ACC112 (cell line): ENCODE measurements at regions not wholly inside any gene's neighbourhood (a gene's known extent, or its start where the extent isn't known, plus 50 kb on each side); places are given as distances from the start of the nearest gene placed in this dataset.
"Not testable (repeated sequence)": the region's sequence is repeated elsewhere in the genome, so short reads cannot be mapped to it uniquely, and the experiment has no call there.

Experiments used
- H2AFZ ChIP-seq: fragments of 200-600 bp; sonication (generic); one replicate; pipeline ENCODE4 v1.6.0; 2017; ENCODE audit warnings: antibody characterized with exemption, low read length; ENCODE audit not compliant: unreplicated experiment
- H3K27ac ChIP-seq: fragments of 200-600 bp; sonication (generic); 2 replicates; pipeline ENCODE4 v1.5.1; 2014; ENCODE audit warnings: low read depth, mild to moderate bottlenecking, antibody characterized with exemption, low read length, moderate library complexity
- H3K27me3 ChIP-seq: fragments of 200-600 bp; sonication (generic); 2 replicates; pipeline ENCODE4 v1.6.1; 2014; ENCODE audit warnings: mild to moderate bottlenecking, antibody characterized with exemption, low read length, moderate library complexity, mixed read lengths; ENCODE audit not compliant: insufficient read depth
- H3K36me3 ChIP-seq: fragments of 200-600 bp; sonication (generic); 2 replicates; pipeline ENCODE4 v1.6.1; 2016; ENCODE audit warnings: mild to moderate bottlenecking, antibody characterized with exemption, low read length, moderate library complexity, mixed read lengths; ENCODE audit not compliant: insufficient read depth
- H3K4me1 ChIP-seq: fragments of 200-600 bp; sonication (generic); one replicate; pipeline ENCODE4 v1.6.1; 2016; ENCODE audit warnings: low read length, mixed read lengths; ENCODE audit not compliant: insufficient read depth, unreplicated experiment, control insufficient read depth
- H3K4me3 ChIP-seq: fragments of 200-600 bp; sonication (generic); 2 replicates; pipeline ENCODE4 v1.5.1; 2014; ENCODE audit warnings: mild to moderate bottlenecking, low read depth, low read length
- H3K79me2 ChIP-seq: fragments of 200-600 bp; sonication (generic); one replicate; pipeline ENCODE4 v1.6.0; 2016; ENCODE audit warnings: low read length; ENCODE audit not compliant: control insufficient read depth, unreplicated experiment, insufficient read depth

GRCh38 chr5:136749016-136749415, 383.7 kb upstream of the TRPC7 start:
- Histone ChIP-seq H3K36me3 (no peaks in the 10 kb centered on the region), H2AFZ (no peak overlapping the region), H3K4me1 (peaks cover 3% of the 10 kb centered on the region), H3K79me2 (no peaks in the 10 kb centered on the region), H3K27ac (no peak overlapping the region), H3K27me3 (peaks cover under 1% of the 10 kb centered on the region), H3K4me3 (no peak overlapping the region)

GRCh38 chr5:136743052-136743451, 377.7 kb upstream of the TRPC7 start:
- no peaks in the 10 kb centered on the region for H3K36me3 ChIP-seq
- H3K27ac ChIP-seq = no peak overlapping the region
- H3K27me3 ChIP-seq = no peaks in the 10 kb centered on the region
- no peaks in the 10 kb centered on the region for H3K79me2 ChIP-seq
- no peaks in the 10 kb centered on the region for H3K4me1 ChIP-seq
- H3K4me3 ChIP-seq = no peak overlapping the region
- no peak overlapping the region for H2AFZ ChIP-seq

GRCh38 chr5:136740228-136740627, 374.9 kb upstream of the TRPC7 start:
- no peaks in the 10 kb centered on the region for H3K4me1 ChIP-seq
- no peaks in the 10 kb centered on the region for H3K79me2 ChIP-seq
- no peaks in the 10 kb centered on the region for H3K36me3 ChIP-seq
- no peaks in the 10 kb centered on the region for H3K27me3 ChIP-seq
- no peak overlapping the region for H2AFZ ChIP-seq
- H3K4me3 ChIP-seq = no peak overlapping the region
- H3K27ac ChIP-seq = no peak overlapping the region

GRCh38 chr5:136739271-136739670, 373.9 kb upstream of the TRPC7 start:
- not testable (repeated sequence) for H3K4me1 ChIP-seq, H3K27ac ChIP-seq, H3K36me3 ChIP-seq, H3K27me3 ChIP-seq, H3K79me2 ChIP-seq, H3K4me3 ChIP-seq, H2AFZ ChIP-seq

GRCh38 chr5:136738829-136739228, 373.5 kb upstream of the TRPC7 start:
- no peaks in the 10 kb centered on the region for H3K27me3 ChIP-seq
- no peaks in the 10 kb centered on the region for H3K36me3 ChIP-seq
- no peak overlapping the region for H2AFZ ChIP-seq
- H3K79me2 ChIP-seq = no peaks in the 10 kb centered on the region
- no peaks in the 10 kb centered on the region for H3K4me1 ChIP-seq
- H3K4me3 ChIP-seq = no peak overlapping the region
- H3K27ac ChIP-seq = no peak overlapping the region

GRCh38 chr5:136736021-136736420, 370.7 kb upstream of the TRPC7 start:
- no peak overlapping the region for H3K27ac ChIP-seq
- H3K27me3 ChIP-seq = no peaks in the 10 kb centered on the region
- H2AFZ ChIP-seq = no peak overlapping the region
- no peaks in the 10 kb centered on the region for H3K36me3 ChIP-seq
- H3K4me1 ChIP-seq = no peaks in the 10 kb centered on the region
- H3K79me2 ChIP-seq = no peaks in the 10 kb centered on the region
- H3K4me3 ChIP-seq = no peak overlapping the region

GRCh38 chr5:136735611-136736010, 370.3 kb upstream of the TRPC7 start:
- H3K4me3 ChIP-seq, H3K36me3 ChIP-seq, H3K79me2 ChIP-seq, H3K27ac ChIP-seq, H3K4me1 ChIP-seq, H2AFZ ChIP-seq, H3K27me3 ChIP-seq: not testable (repeated sequence)

- Histone ChIP-seq H3K27me3 (no peaks in the 10 kb centered on the region), H3K27ac (no peak overlapping the region), H3K4me1 (peaks cover 8% of the 10 kb centered on the region), H3K36me3 (no peaks in the 10 kb centered on the region), H2AFZ (no peak overlapping the region), H3K79me2 (no peaks in the 10 kb centered on the region), H3K4me3 (no peak overlapping the region)
These were observed 369.3 kb upstream of the TRPC7 start for GRCh38 chr5:136734628-136735027.

GRCh38 chr5:136732751-136733150, 367.4 kb upstream of the TRPC7 start:
- Histone ChIP-seq H3K27ac (no peak overlapping the region), H3K36me3 (no peaks in the 10 kb centered on the region), H3K79me2 (no peaks in the 10 kb centered on the region)

GRCh38 chr5:136731241-136731900, 366.0 kb upstream of the TRPC7 start:
- Histone ChIP-seq H2AFZ (no peak overlapping the region), H3K79me2 (no peaks in the 10 kb centered on the region), H3K4me3 (no peak overlapping the region), H3K27me3 (no peaks in the 10 kb centered on the region), H3K36me3 (no peaks in the 10 kb centered on the region), H3K4me1 (peaks cover 8% of the 10 kb centered on the region), H3K27ac (no peak overlapping the region)

More at GRCh38 chr5:136732751-136733150, 367.4 kb upstream of the TRPC7 start:
- Histone ChIP-seq H2AFZ (no peak overlapping the region), H3K4me3 (no peak overlapping the region), H3K27me3 (no peaks in the 10 kb centered on the region), H3K4me1 (peaks cover 8% of the 10 kb centered on the region)

- no peak overlapping the region for H2AFZ ChIP-seq
- no peaks in the 10 kb centered on the region for H3K27me3 ChIP-seq
- no peaks in the 10 kb centered on the region for H3K36me3 ChIP-seq
- H3K4me3 ChIP-seq = no peak overlapping the region
- no peaks in the 10 kb centered on the region for H3K79me2 ChIP-seq
- peaks cover 8% of the 10 kb centered on the region for H3K4me1 ChIP-seq
- H3K27ac ChIP-seq = peak overlapping the region; percentile 16; the same call in 1 of the 2 replicates
These were observed 365.1 kb upstream of the TRPC7 start for GRCh38 chr5:136730426-136730825.
